ENCODE measurements at regions not wholly inside any gene's neighbourhood (a gene's known extent, or its start where the extent isn't known, plus 50 kb on each side); places are given as distances from the start of the nearest gene placed in this dataset.

- DNase-seq (ENCODE audit: low spot score): peak; percentile 91
Measured at GRCh38 chr6:26312501-26313397, 52.2 kb upstream of the BTN3A2 start.
